H1 (cell line): ENCODE measurements at regions not wholly inside any gene's neighbourhood (a gene's known extent, or its start where the extent isn't known, plus 50 kb on each side); places are given as distances from the start of the nearest gene placed in this dataset.
"Not testable (repeated sequence)": the region's sequence is repeated elsewhere in the genome, so short reads cannot be mapped to it uniquely, and the experiment has no call there.

Experiments
- ATF3 ChIP-seq: IDR thresholded peaks from 2 replicates; pipeline ENCODE4 v1.6.1; 2011; ENCODE audit warnings: low read depth, mild to moderate bottlenecking, low read length; ENCODE audit not compliant: insufficient read depth
- CBX5 ChIP-seq: fragments of 300-800, 300-1000 bp; sonication (generic); IDR thresholded peaks from 2 replicates; pipeline ENCODE4 v1.7.1; 2016; ENCODE audit warnings: antibody characterized with exemption, low read length, low read depth
- CREB1 ChIP-seq: IDR thresholded peaks from 2 replicates; pipeline ENCODE4 v1.6.1; 2012; ENCODE audit warnings: inconsistent platforms
- CTCF ChIP-seq, 3 experiments: IDR thresholded peaks; 1 replicate in 2 of 3; 2 replicates in 1 of 3; pipeline versions ENCODE4 v1.5.1 to v1.6.1; 2011; ENCODE audit warnings: low read length in 3 of 3, mild to moderate bottlenecking in 3 of 3, inconsistent platforms in 2 of 3, low read depth in 1 of 3, moderate library complexity in 1 of 3; ENCODE audit not compliant: insufficient read depth in 1 of 3; ENCODE audit errors: control extremely low read depth in 1 of 3
- EZH2 ChIP-seq: fragments of 200-600 bp; sonication (generic); IDR thresholded peaks from 2 replicates; pipeline ENCODE4 v1.7.1; 2012; ENCODE audit warnings: low read depth, mild to moderate bottlenecking, moderate library complexity, low read length, inconsistent platforms; ENCODE audit not compliant: severe bottlenecking
- HDAC2 ChIP-seq, 2 experiments: fragments of 300-600 bp in 1 of 2; sonication (generic) in 1 of 2; IDR thresholded peaks; 2 replicates each; pipeline ENCODE4 v1.6.1; 2011 to 2012; ENCODE audit warnings: low read depth in 2 of 2, low read length in 2 of 2, mild to moderate bottlenecking in 2 of 2, moderate library complexity in 2 of 2, borderline replicate concordance in 1 of 2, inconsistent platforms in 1 of 2
- KDM1A ChIP-seq: fragments of 200-600, 300-600 bp; sonication (generic); IDR thresholded peaks from 2 replicates; pipeline ENCODE4 v1.7.1; 2016; ENCODE audit warnings: mild to moderate bottlenecking, low read length, borderline replicate concordance
- POLR2A ChIP-seq, 2 experiments: IDR thresholded peaks; 1 replicate in 1 of 2; 2 replicates in 1 of 2; pipeline ENCODE4 v1.6.1; 2011; ENCODE audit warnings: low read depth in 2 of 2, low read length in 2 of 2, mild to moderate bottlenecking in 2 of 2; ENCODE audit errors: control extremely low read depth in 1 of 2
- POLR2AphosphoS5 ChIP-seq: IDR thresholded peaks from 2 replicates; pipeline ENCODE4 v1.6.1; 2011; ENCODE audit warnings: low read depth, low read length
- TAF1 ChIP-seq: IDR thresholded peaks from 2 replicates; pipeline ENCODE4 v1.6.1; 2011; ENCODE audit warnings: mild to moderate bottlenecking, low read depth, low read length
- YY1 ChIP-seq: IDR thresholded peaks from 2 replicates; pipeline ENCODE4 v1.6.1; 2011; ENCODE audit warnings: low read depth, mild to moderate bottlenecking, low read length

GRCh38 chr7:57659226-57659625 is 209.2 kb downstream of the ZNF716 start:
- TF ChIP-seq POLR2A (IDR thresholded peaks at IDR 0.05; ENCODE audit: control extremely low read depth in 1 of 2, low read depth in 2 of 2, low read length in 2 of 2); ATF3; CTCF (IDR thresholded peaks at IDR 0.05; ENCODE audit: control extremely low read depth in 1 of 3, insufficient read depth in 1 of 3, low read depth in 1 of 3, low read length in 3 of 3); POLR2AphosphoS5; EZH2; YY1; HDAC2 (IDR thresholded peaks at IDR 0.05; ENCODE audit: borderline replicate concordance in 1 of 2, low read depth in 2 of 2, low read length in 2 of 2); CBX5; TAF1; CREB1; KDM1A: not testable (repeated sequence)
